DLD1 (cell line): ENCODE measurements at regions not wholly inside any gene's neighbourhood (a gene's known extent, or its start where the extent isn't known, plus 50 kb on each side); places are given as distances from the start of the nearest gene placed in this dataset.
"Not testable (repeated sequence)": the region's sequence is repeated elsewhere in the genome, so short reads cannot be mapped to it uniquely, and the experiment has no call there.

Source experiments
- in situ Hi-C: cut with HindIII; loops from 2 replicates; pipeline ENCODE4 v1.10.0; 2017; ENCODE audit warnings: low sequenced_read_pairs

GRCh38 chr5:128782446-128782845 is 182.8 kb upstream of the SLC27A6 start:
- in situ Hi-C loops = no loop called here

GRCh38 chr5:128784726-128785125 is 180.6 kb upstream of the SLC27A6 start:
- in situ Hi-C loops = no loop called here

GRCh38 chr5:128791312-128791711 is 174.0 kb upstream of the SLC27A6 start:
- in situ Hi-C loops = no loop called here

GRCh38 chr5:128796506-128796905 is 168.8 kb upstream of the SLC27A6 start:
- in situ Hi-C loops = no loop called here

- in situ Hi-C loops = no loop called here
Observed at GRCh38 chr5:128798871-128799270, 166.4 kb upstream of the SLC27A6 start.

- in situ Hi-C loops = no loop called here
Observed at GRCh38 chr5:128799945-128800344, 165.3 kb upstream of the SLC27A6 start.

GRCh38 chr5:128800377-128800776 is 164.9 kb upstream of the SLC27A6 start:
- in situ Hi-C loops = no loop called here

GRCh38 chr5:128813317-128814070 is 151.8 kb upstream of the SLC27A6 start:
- in situ Hi-C loops = no loop called here

GRCh38 chr5:128815201-128815600 is 150.1 kb upstream of the SLC27A6 start:
- in situ Hi-C loops = no loop called here

GRCh38 chr5:128825826-128826225 is 139.5 kb upstream of the SLC27A6 start:
- in situ Hi-C loops = no loop called here

GRCh38 chr5:128826275-128826674 is 139.0 kb upstream of the SLC27A6 start:
- in situ Hi-C loops = no loop called here

- in situ Hi-C loops = no loop called here
Observed at GRCh38 chr5:128836571-128836970, 128.7 kb upstream of the SLC27A6 start.

GRCh38 chr5:128838623-128839022 is 126.7 kb upstream of the SLC27A6 start:
- in situ Hi-C loops = no loop called here

GRCh38 chr5:128842241-128842640 is 123.0 kb upstream of the SLC27A6 start:
- in situ Hi-C loops = no loop called here

GRCh38 chr5:128844354-128844923 is 120.8 kb upstream of the SLC27A6 start:
- in situ Hi-C loops = no loop called here

- in situ Hi-C loops = no loop called here
Observed at GRCh38 chr5:128850049-128850448, 115.2 kb upstream of the SLC27A6 start.

GRCh38 chr5:128854931-128855330 is 110.4 kb upstream of the SLC27A6 start:
- in situ Hi-C loops = no loop called here

GRCh38 chr5:128857076-128857677 is 108.1 kb upstream of the SLC27A6 start:
- in situ Hi-C loops = no loop called here

GRCh38 chr5:128858995-128859394 is 106.3 kb upstream of the SLC27A6 start:
- in situ Hi-C loops = no loop called here

- in situ Hi-C loops = not testable (repeated sequence)
Observed at GRCh38 chr5:128861155-128861554, 104.1 kb upstream of the SLC27A6 start.

GRCh38 chr5:128869970-128870369 is 95.3 kb upstream of the SLC27A6 start:
- in situ Hi-C loops = no loop called here

GRCh38 chr5:128870373-128870772 is 94.9 kb upstream of the SLC27A6 start:
- in situ Hi-C loops = no loop called here
